ENCODE measurements at regions not wholly inside any gene's neighbourhood (a gene's known extent, or its start where the extent isn't known, plus 50 kb on each side); places are given as distances from the start of the nearest gene placed in this dataset.

GRCh38 chr7:94323844-94324243, 70.9 kb upstream of the COL1A2 start:
- peaks cover 0 to 18% (median 8%) of the 10 kb centered on the region in 12 donors for H3K9me3 ChIP-seq
- intact Hi-C loops (cut with DNase I) = loop anchor here in 1 of 10 donors (5.0 kb wide), 1 partner anchor 43 kb away; no protein-coding TSS in a partner anchor
- no peaks in the 10 kb centered on the region for H3K36me3 ChIP-seq
- TF ChIP-seq, protein P1, sequence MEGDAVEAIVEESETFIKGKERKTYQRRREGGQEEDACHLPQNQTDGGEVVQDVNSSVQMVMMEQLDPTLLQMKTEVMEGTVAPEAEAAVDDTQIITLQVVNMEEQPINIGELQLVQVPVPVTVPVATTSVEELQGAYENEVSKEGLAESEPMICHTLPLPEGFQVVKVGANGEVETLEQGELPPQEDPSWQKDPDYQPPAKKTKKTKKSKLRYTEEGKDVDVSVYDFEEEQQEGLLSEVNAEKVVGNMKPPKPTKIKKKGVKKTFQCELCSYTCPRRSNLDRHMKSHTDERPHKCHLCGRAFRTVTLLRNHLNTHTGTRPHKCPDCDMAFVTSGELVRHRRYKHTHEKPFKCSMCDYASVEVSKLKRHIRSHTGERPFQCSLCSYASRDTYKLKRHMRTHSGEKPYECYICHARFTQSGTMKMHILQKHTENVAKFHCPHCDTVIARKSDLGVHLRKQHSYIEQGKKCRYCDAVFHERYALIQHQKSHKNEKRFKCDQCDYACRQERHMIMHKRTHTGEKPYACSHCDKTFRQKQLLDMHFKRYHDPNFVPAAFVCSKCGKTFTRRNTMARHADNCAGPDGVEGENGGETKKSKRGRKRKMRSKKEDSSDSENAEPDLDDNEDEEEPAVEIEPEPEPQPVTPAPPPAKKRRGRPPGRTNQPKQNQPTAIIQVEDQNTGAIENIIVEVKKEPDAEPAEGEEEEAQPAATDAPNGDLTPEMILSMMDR (IDR thresholded peaks at IDR 0.05) = no peak
- no peak for TF ChIP-seq POLR2A (IDR thresholded peaks at IDR 0.05)
- ATAC-seq (peak in 1 of 4 donors; percentile 31), DNase-seq (no peak)
- H3K4me3 ChIP-seq = peak overlapping the region in 1 of 12 donors; percentile 22
- no peaks in the 10 kb centered on the region for H3K4me1 ChIP-seq
- H3K27me3 ChIP-seq = no peaks in the 10 kb centered on the region
- H3K27ac ChIP-seq = peak overlapping the region in 7 of 12 donors; percentile 27 to 66 (median 51)
- 67 to 73% (median 70%) methylated on average over 4 of the region's 4 CpGs for WGBS, 4 donors

DNA sequence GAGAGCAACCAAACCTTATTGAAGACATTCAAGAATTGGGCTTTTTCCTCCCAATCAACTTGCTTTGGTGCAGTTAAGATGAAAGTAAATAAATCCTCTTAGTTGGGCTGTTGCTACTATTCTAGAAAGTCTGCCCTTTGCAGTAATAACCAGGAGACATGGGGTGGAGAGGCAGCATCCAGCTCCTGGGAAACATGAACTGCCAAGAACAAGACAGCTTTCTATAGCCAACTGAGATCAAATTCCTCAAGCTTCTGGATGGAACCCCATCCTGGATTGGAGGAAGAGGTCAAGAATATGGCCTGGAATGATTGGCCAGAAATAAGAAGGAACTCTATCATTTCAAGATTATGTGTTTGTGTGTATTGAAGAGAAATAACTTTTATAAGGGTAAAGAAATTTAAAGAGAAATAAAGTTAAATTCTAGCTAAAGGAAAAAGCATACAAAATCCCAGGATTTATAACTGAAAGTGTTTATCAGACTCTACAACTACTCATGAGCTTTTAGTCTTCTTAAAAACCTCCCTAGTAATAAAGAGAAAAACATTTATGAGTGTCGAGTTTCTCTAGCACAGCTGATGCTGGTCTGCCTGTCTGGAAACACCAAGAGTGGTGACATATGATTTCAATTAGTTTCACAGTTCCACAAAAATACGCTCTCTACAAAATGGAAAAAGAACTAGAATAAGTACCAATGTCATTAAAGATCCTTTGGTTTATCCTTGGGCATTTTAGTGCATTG, 70.1 kb upstream of the COL1A2 start:
- no peaks in the 10 kb centered on the region for H3K4me1 ChIP-seq
- H3K9me3 ChIP-seq = peaks cover 0 to 18% (median 8%) of the 10 kb centered on the region in 12 donors
- DNase-seq (no peak), ATAC-seq (peak in 2 of 4 donors; percentile 37 to 44)
- intact Hi-C loops (cut with DNase I) = loop anchor here in 1 of 10 donors (5.0 kb wide), 1 partner anchor 43 kb away; no protein-coding TSS in a partner anchor
- no peak overlapping the region for H3K4me3 ChIP-seq
- WGBS, 4 donors = 74 to 87% (median 83%) methylated on average over 2 of the region's 2 CpGs
- no peaks in the 10 kb centered on the region for H3K27me3 ChIP-seq
- TF ChIP-seq POLR2A (IDR thresholded peaks at IDR 0.05) = no peak
- TF ChIP-seq, protein P1 (IDR thresholded peaks at IDR 0.05) = no peak
- H3K36me3 ChIP-seq = no peaks in the 10 kb centered on the region
- peak overlapping the region in 8 of 12 donors; percentile 17 to 66 (median 50) for H3K27ac ChIP-seq

- no peaks in the 10 kb centered on the region for H3K27me3 ChIP-seq
Measured at GRCh38 chr7:94325122-94325475, 69.6 kb upstream of the COL1A2 start.

More at GRCh38 chr7:94325122-94325475, 69.6 kb upstream of the COL1A2 start:
- DNase-seq = no peak
- peaks cover 0 to 18% (median 8%) of the 10 kb centered on the region in 12 donors for H3K9me3 ChIP-seq
- no peak for TF ChIP-seq POLR2A (IDR thresholded peaks at IDR 0.05)
- TF ChIP-seq, protein P1 (IDR thresholded peaks at IDR 0.05) = no peak
- no peaks in the 10 kb centered on the region for H3K36me3 ChIP-seq
- H3K27ac ChIP-seq = peak overlapping the region in 5 of 12 donors; percentile 17 to 66 (median 60)
- H3K4me3 ChIP-seq = no peak overlapping the region
- intact Hi-C loops (cut with DNase I) = no loop called here
- no peaks in the 10 kb centered on the region for H3K4me1 ChIP-seq
- ATAC-seq = no peak
- WGBS, 4 donors = 79 to 89% (median 83%) methylated on average over 3 of the region's 3 CpGs
